Endometrium (tissue), 2 donors: ENCODE measurements at regions not wholly inside any gene's neighbourhood (a gene's known extent, or its start where the extent isn't known, plus 50 kb on each side); places are given as distances from the start of the nearest gene placed in this dataset.

Source experiments
- FAIRE-seq: peaks from 2 replicates; lab custom pipeline; 2012; peaks lifted over from hg19 to GRCh38; lab: Jason Lieb, UNC
- donor health status: control.
- donor health status: control.

- FAIRE-seq: no peak
Measured at GRCh38 chr1:87999852-88000251, 671.2 kb downstream of the LMO4 start.

- no peak for FAIRE-seq
Measured at GRCh38 chr1:88001460-88001859, 672.8 kb downstream of the LMO4 start.

GRCh38 chr1:88003255-88003654 is 674.6 kb downstream of the LMO4 start:
- FAIRE-seq: no peak

- no peak for FAIRE-seq
Measured at GRCh38 chr1:88009916-88010315, 674.2 kb upstream of the PKN2 start.

- no peak for FAIRE-seq
Measured at GRCh38 chr1:88013485-88013884, 670.6 kb upstream of the PKN2 start.

- FAIRE-seq: no peak
Measured at GRCh38 chr1:88014131-88014530, 669.9 kb upstream of the PKN2 start.

GRCh38 chr1:88016947-88017346 is 667.1 kb upstream of the PKN2 start:
- no peak for FAIRE-seq

GRCh38 chr1:88021529-88021928 is 662.5 kb upstream of the PKN2 start:
- FAIRE-seq: no peak

GRCh38 chr1:88022516-88022915 is 661.6 kb upstream of the PKN2 start:
- no peak for FAIRE-seq

- no peak for FAIRE-seq
Measured at GRCh38 chr1:88029142-88029541, 654.9 kb upstream of the PKN2 start.

- FAIRE-seq: no peak
Measured at GRCh38 chr1:88029899-88030298, 654.2 kb upstream of the PKN2 start.

GRCh38 chr1:88035578-88035977 is 648.5 kb upstream of the PKN2 start:
- no peak for FAIRE-seq

- FAIRE-seq: no peak
Measured at GRCh38 chr1:88036345-88037014, 647.6 kb upstream of the PKN2 start.

GRCh38 chr1:88039240-88039639 is 644.8 kb upstream of the PKN2 start:
- no peak for FAIRE-seq

GRCh38 chr1:88043834-88044233 is 640.2 kb upstream of the PKN2 start:
- FAIRE-seq: no peak

GRCh38 chr1:88052167-88052566 is 631.9 kb upstream of the PKN2 start:
- no peak for FAIRE-seq

GRCh38 chr1:88053065-88053464 is 631.0 kb upstream of the PKN2 start:
- FAIRE-seq: no peak

GRCh38 chr1:88056881-88057280 is 627.2 kb upstream of the PKN2 start:
- FAIRE-seq: no peak

- no peak for FAIRE-seq
Measured at GRCh38 chr1:88058205-88058604, 625.9 kb upstream of the PKN2 start.

GRCh38 chr1:88060112-88060673 is 623.9 kb upstream of the PKN2 start:
- no peak for FAIRE-seq

- no peak for FAIRE-seq
Measured at GRCh38 chr1:88060750-88061491, 623.2 kb upstream of the PKN2 start.

GRCh38 chr1:88061492-88062177 is 622.4 kb upstream of the PKN2 start:
- FAIRE-seq: no peak

GRCh38 chr1:88062650-88063153 is 621.4 kb upstream of the PKN2 start:
- no peak for FAIRE-seq
